MM.1S (cell line): ENCODE measurements at regions not wholly inside any gene's neighbourhood (a gene's known extent, or its start where the extent isn't known, plus 50 kb on each side); places are given as distances from the start of the nearest gene placed in this dataset.
"Not testable (repeated sequence)": the region's sequence is repeated elsewhere in the genome, so short reads cannot be mapped to it uniquely, and the experiment has no call there.

Experiments used
- DNase-seq: peaks from one replicate; pipeline ENCODE4 v3.0.0-alpha.2; 2015
- H2AFZ ChIP-seq: fragments of 300-600 bp; sonication (generic); 2 replicates; pipeline ENCODE4 v1.6.0; 2016; ENCODE audit warnings: antibody characterized with exemption, low read length
- H3F3A ChIP-seq: fragments of 300-600 bp; sonication (generic); 2 replicates; pipeline ENCODE4 v1.6.1; 2016; ENCODE audit warnings: mild to moderate bottlenecking, antibody characterized with exemption, low read length, moderate library complexity, mixed read lengths; ENCODE audit not compliant: insufficient read depth
- H3K27ac ChIP-seq: fragments of 300-600 bp; sonication (generic); 2 replicates; pipeline ENCODE4 v1.5.1; 2016; ENCODE audit warnings: mild to moderate bottlenecking, low read length
- H3K27me3 ChIP-seq: fragments of 300-600 bp; sonication (generic); replicated peaks from 2 replicates; pipeline ENCODE4 v1.6.0; 2016; ENCODE audit warnings: low read length; ENCODE audit not compliant: insufficient read depth
- H3K36me3 ChIP-seq: fragments of 300-600 bp; sonication (generic); replicated peaks from 2 replicates; pipeline ENCODE4 v1.6.1; 2016; ENCODE audit warnings: mild to moderate bottlenecking, low read length, mixed read lengths; ENCODE audit not compliant: insufficient read depth
- H3K4me1 ChIP-seq: fragments of 300-600 bp; sonication (generic); 2 replicates; pipeline ENCODE4 v1.6.1; 2016; ENCODE audit warnings: low read length, mixed read lengths
- H3K4me2 ChIP-seq: fragments of 300-600 bp; sonication (generic); 2 replicates; pipeline ENCODE4 v1.6.0; 2016; ENCODE audit warnings: low read depth, low read length
- H3K4me3 ChIP-seq: fragments of 300-600 bp; sonication (generic); 2 replicates; pipeline ENCODE4 v1.5.1; 2016; ENCODE audit warnings: low read length, mixed read lengths
- H3K79me2 ChIP-seq: fragments of 300-600 bp; sonication (generic); 2 replicates; pipeline ENCODE4 v1.6.1; 2016; ENCODE audit warnings: mixed run types, low read length, mixed read lengths
- H3K9ac ChIP-seq: fragments of 300-600 bp; sonication (generic); 2 replicates; pipeline ENCODE4 v1.6.1; 2016; ENCODE audit warnings: low read length, mixed read lengths
- H3K9me2 ChIP-seq: fragments of 300-600 bp; sonication (generic); replicated peaks from 2 replicates; pipeline ENCODE4 v1.6.1; 2016; ENCODE audit warnings: mild to moderate bottlenecking, low read length, mixed read lengths; ENCODE audit not compliant: insufficient read depth
- H3K9me3 ChIP-seq: fragments of 300-600 bp; sonication (generic); replicated peaks from 2 replicates; pipeline ENCODE4 v1.6.1; 2016; ENCODE audit warnings: mild to moderate bottlenecking, low read length, mixed read lengths; ENCODE audit not compliant: insufficient read depth
- H4K20me1 ChIP-seq: fragments of 300-600 bp; sonication (generic); 2 replicates; pipeline ENCODE4 v1.6.1; 2016; ENCODE audit warnings: mild to moderate bottlenecking, low read length, moderate library complexity, mixed read lengths; ENCODE audit not compliant: insufficient read depth
- CTCF ChIP-seq: fragments of 300-600 bp; sonication (generic); IDR thresholded peaks from 2 replicates; pipeline ENCODE4 v1.5.1; 2016; ENCODE audit warnings: antibody characterized with exemption, low read length, mixed read lengths
- EZH2 ChIP-seq: fragments of 300-600 bp; sonication (generic); optimal IDR thresholded peaks from 2 replicates; pipeline ENCODE3; 2017; ENCODE audit warnings: low read depth, mild to moderate bottlenecking, antibody characterized with exemption, low read length, mixed read lengths
- EZH2phosphoT487 ChIP-seq: fragments of 300-600 bp; sonication (generic); IDR thresholded peaks from 2 replicates; pipeline ENCODE4 v1.6.1; 2018; ENCODE audit warnings: antibody characterized with exemption, low read length

- Histone ChIP-seq H3K79me2 (no peaks in the 10 kb centered on the region), H3K27me3 (no peaks in the 10 kb centered on the region), H3K27ac (no peak overlapping the region), H3K4me2 (no peak overlapping the region), H3K36me3 (no peaks in the 10 kb centered on the region), H3K9me2 (no peaks in the 10 kb centered on the region), H3K9ac (no peak overlapping the region), H2AFZ (no peak overlapping the region), H3K4me3 (no peak overlapping the region), H4K20me1 (no peaks in the 10 kb centered on the region), H3K4me1 (no peaks in the 10 kb centered on the region), H3F3A (no peaks in the 10 kb centered on the region), H3K9me3 (no peaks in the 10 kb centered on the region)
- TF ChIP-seq CTCF, result no peak
- TF ChIP-seq EZH2phosphoT487, result no peak
- TF ChIP-seq EZH2, result no peak
- DNase-seq, result no peak
Measured at GRCh38 chr7:120005720-120006119, 267.3 kb upstream of the KCND2 start.

- H2AFZ ChIP-seq, H3K4me1 ChIP-seq, H4K20me1 ChIP-seq, DNase-seq, H3K4me2 ChIP-seq, H3K79me2 ChIP-seq, H3K9me2 ChIP-seq, H3K27me3 ChIP-seq, H3K9ac ChIP-seq, H3F3A ChIP-seq, H3K9me3 ChIP-seq, H3K27ac ChIP-seq, H3K4me3 ChIP-seq, H3K36me3 ChIP-seq: not testable (repeated sequence)
Measured at GRCh38 chr7:120014301-120014700, 258.7 kb upstream of the KCND2 start.

- Histone ChIP-seq H3K27ac (no peak overlapping the region), H3K9me3 (no peaks in the 10 kb centered on the region), H3K79me2 (no peaks in the 10 kb centered on the region), H3K9ac (no peak overlapping the region), H3K4me1 (no peaks in the 10 kb centered on the region), H3K36me3 (no peaks in the 10 kb centered on the region), H3F3A (no peaks in the 10 kb centered on the region), H3K4me3 (no peak overlapping the region), H3K9me2 (no peaks in the 10 kb centered on the region), H3K4me2 (no peak overlapping the region), H3K27me3 (no peaks in the 10 kb centered on the region), H4K20me1 (no peaks in the 10 kb centered on the region), H2AFZ (no peak overlapping the region)
- DNase-seq, result no peak
- TF ChIP-seq CTCF (no peak), EZH2phosphoT487 (no peak), EZH2 (no peak)
Measured at GRCh38 chr7:120014925-120015465, 258.0 kb upstream of the KCND2 start.

- Histone ChIP-seq H3K27ac (no peak overlapping the region), H3K9me3 (no peaks in the 10 kb centered on the region), H3K9me2 (no peaks in the 10 kb centered on the region), H3F3A (no peaks in the 10 kb centered on the region), H3K4me1 (no peaks in the 10 kb centered on the region), H3K4me2 (no peak overlapping the region), H3K9ac (no peak overlapping the region), H3K27me3 (no peaks in the 10 kb centered on the region), H3K4me3 (no peak overlapping the region), H4K20me1 (no peaks in the 10 kb centered on the region), H3K79me2 (no peaks in the 10 kb centered on the region), H3K36me3 (no peaks in the 10 kb centered on the region), H2AFZ (no peak overlapping the region)
- DNase-seq, result no peak
- TF ChIP-seq EZH2, result no peak
- no peak for TF ChIP-seq CTCF
- TF ChIP-seq EZH2phosphoT487, result no peak
Measured at GRCh38 chr7:120021085-120021484, 251.9 kb upstream of the KCND2 start.
